GM19351 (cell line): ENCODE measurements at regions not wholly inside any gene's neighbourhood (a gene's known extent, or its start where the extent isn't known, plus 50 kb on each side); places are given as distances from the start of the nearest gene placed in this dataset.
"Not testable (repeated sequence)": the region's sequence is repeated elsewhere in the genome, so short reads cannot be mapped to it uniquely, and the experiment has no call there.

ENCODE experiments used
- ATAC-seq: cut with Tn5 transposase; IDR thresholded peaks from one replicate; pipeline ENCODE4 v1.9.1; 2021; ENCODE audit warnings: mild to moderate bottlenecking, moderate library complexity; ENCODE audit not compliant: unreplicated experiment

DNA sequence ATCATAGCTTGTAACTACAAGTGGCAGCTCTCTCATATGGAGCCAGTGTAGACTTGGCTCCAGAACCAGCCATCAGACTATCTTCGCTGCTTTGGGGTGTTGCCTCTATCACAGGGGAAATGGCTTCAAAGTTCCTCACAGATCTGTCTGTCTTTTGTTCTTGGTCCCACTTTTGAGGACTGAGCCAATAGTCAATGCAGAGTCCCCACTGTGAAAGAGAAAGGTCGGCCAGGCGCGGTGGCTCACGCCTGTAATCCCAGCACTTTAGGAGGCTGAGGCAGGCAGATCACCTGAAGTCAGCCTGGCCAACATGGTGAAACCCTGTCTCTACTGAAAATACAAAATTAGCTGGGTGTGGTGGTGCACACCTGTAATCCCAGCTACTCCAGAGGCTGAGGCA lies 86.9 kb upstream of the FZD7 start:
- not testable (repeated sequence) for ATAC-seq

DNA sequence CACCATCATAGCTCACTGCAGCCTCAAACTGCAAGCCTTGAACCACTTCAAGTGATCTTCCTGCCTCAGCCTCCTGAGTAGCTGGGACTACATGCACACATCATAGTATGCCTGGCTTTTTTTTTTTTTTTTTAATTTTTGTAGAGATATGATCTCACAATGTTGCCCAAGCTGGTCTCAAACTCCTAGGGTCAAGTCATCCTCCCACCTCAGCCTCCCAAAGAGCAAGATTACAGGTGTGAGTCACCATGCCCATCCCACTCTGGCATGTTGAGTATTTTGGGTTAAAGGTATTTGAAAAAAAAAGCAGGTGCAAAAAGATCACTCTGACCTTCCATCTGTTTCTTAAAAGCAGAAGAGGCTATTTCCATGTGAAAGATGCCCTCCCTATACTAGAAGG lies 86.4 kb upstream of the FZD7 start:
- ATAC-seq: no peak

GRCh38 chr2:201949181-201949926 lies 84.3 kb upstream of the FZD7 start:
- ATAC-seq: no peak

DNA sequence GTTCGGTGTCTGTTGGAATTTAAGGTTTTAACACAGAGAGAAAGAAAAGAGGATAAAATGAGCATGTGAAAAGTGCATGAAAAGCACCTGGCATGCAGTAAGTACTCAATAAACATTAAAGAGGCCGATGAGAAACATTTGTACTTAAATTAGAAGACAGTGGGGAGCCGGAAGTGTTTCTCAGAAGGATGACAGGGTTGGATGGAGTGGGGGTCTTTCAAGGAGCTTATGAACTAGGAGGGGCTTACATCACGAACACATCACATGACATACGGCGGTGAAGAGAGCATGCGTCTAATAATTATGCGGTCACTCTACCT lies 83.8 kb upstream of the FZD7 start:
- ATAC-seq: no peak

DNA sequence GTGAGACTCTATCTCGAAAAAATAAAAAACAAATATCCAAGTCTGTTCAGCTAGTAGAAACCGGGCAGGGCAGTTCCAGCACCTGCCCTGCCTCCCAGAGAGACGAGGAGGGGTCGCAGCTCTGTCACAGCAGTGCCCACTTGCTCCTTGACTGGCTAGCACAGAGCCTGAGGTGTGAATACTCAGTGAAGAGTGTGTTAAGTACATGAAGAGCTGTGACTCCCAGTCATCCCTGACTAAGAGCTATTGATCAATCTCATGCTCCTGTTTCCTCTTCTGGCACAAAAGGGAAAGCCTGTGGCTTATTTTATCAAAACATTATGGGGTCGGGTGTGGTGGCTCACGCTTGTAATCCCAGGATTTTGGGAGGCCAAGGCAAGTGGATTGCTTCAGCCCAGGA lies 83.0 kb upstream of the FZD7 start:
- ATAC-seq: no peak

DNA sequence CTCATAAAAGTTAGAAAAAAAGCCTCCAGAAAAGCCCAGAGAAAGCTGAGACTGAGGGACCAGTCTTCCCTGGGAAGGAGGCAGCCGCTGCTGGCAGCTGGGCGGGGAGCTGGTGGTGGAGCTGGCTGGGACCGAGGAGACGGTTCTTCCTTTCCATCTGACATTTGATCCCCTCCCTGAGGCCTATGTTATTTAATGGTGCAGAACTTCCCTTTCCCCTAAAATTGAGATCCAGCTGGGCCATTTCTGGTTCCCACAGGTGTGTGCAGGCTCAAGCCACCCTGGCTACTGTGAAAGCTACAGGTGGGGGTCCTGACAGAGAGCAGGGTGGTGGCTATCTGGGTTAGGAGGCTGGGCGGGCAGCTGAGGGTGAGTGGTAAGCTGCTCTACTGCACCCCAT lies 81.5 kb upstream of the FZD7 start:
- ATAC-seq: no peak

DNA sequence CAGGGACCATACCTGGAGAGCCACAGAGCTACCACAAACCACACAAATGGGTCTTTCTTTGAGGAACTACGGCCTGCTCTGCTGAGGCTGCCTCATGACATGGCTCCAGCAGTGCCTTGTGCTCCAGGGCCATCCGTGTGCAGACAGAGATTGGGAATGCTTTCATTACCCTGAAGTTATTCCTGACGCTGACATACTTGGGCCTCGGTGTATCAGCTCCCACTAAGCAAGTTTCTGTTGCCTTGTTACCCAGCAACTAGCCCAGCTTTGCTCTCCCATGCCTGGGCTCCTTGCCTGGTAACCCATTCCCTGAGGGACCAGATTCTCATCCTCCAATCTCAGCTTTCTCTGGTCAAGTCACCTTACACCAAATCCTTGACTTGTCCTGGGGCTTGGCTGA lies 80.3 kb upstream of the FZD7 start:
- no peak for ATAC-seq

GRCh38 chr2:201953880-201954279 lies 79.8 kb upstream of the FZD7 start:
- no peak for ATAC-seq

- ATAC-seq: no peak
Observed at GRCh38 chr2:201955231-201955630, 78.4 kb upstream of the FZD7 start.

GRCh38 chr2:201955702-201956141 lies 77.9 kb upstream of the FZD7 start:
- no peak for ATAC-seq

DNA sequence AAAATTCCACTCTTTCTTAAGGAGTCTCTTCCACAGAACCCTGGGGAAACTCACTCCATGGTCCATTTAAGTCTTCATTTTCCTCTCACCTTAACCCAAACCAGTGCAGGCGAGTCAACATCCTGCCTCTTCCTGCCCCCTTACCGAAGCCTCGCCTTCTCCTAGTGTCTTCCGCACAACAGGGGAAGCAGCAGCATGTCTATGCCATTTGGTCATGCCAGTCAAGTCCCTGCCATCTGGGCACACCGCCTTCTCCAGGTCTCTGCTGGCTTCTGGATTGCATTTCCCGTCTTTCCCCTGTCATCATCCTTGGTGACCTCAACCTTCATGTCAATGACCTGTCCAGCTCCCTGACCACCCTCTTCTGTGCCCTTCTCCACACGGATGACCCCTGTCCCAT lies 77.3 kb upstream of the FZD7 start:
- no peak for ATAC-seq

- no peak for ATAC-seq
Observed at GRCh38 chr2:201957091-201957490, 76.6 kb upstream of the FZD7 start.

GRCh38 chr2:201959198-201959597 lies 74.5 kb upstream of the FZD7 start:
- no peak for ATAC-seq

GRCh38 chr2:201959626-201960025 lies 74.0 kb upstream of the FZD7 start:
- ATAC-seq: no peak

- no peak for ATAC-seq
Observed at GRCh38 chr2:201960305-201960704, 73.3 kb upstream of the FZD7 start.

GRCh38 chr2:201961401-201961800 lies 72.3 kb upstream of the FZD7 start:
- ATAC-seq: no peak

GRCh38 chr2:201962774-201963562 lies 70.7 kb upstream of the FZD7 start:
- no peak for ATAC-seq

- ATAC-seq: no peak
Observed at GRCh38 chr2:201964011-201964410, 69.6 kb upstream of the FZD7 start.

DNA sequence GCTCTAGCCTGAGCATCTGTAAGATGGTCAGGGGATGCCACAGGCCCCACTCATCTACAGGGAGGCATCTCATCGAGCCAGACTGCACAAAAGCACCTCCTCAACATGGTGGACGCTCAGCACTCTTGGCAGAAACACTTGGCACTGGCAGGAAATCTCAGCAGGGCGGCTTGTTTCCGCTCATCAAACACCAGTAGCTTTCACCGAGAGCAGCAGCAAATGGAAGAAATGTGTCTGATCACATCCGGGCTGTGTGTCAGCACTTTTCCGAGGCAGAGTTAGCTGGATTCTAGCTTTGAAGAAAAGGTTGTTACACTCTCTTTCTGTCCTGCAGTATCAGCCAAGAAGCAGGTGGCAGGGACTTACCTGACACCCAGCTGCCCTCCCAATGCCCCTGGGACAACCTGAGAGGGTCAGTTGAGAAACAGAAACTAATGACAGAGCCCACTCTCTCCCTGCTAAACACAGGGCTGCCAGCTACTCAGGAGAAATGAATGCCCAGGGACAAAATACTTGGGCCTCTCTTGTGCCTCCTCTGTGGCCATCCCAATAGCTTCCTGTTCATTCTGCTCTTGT lies 68.9 kb upstream of the FZD7 start:
- no peak for ATAC-seq

GRCh38 chr2:201965550-201965949 lies 68.1 kb upstream of the FZD7 start:
- no peak for ATAC-seq

DNA sequence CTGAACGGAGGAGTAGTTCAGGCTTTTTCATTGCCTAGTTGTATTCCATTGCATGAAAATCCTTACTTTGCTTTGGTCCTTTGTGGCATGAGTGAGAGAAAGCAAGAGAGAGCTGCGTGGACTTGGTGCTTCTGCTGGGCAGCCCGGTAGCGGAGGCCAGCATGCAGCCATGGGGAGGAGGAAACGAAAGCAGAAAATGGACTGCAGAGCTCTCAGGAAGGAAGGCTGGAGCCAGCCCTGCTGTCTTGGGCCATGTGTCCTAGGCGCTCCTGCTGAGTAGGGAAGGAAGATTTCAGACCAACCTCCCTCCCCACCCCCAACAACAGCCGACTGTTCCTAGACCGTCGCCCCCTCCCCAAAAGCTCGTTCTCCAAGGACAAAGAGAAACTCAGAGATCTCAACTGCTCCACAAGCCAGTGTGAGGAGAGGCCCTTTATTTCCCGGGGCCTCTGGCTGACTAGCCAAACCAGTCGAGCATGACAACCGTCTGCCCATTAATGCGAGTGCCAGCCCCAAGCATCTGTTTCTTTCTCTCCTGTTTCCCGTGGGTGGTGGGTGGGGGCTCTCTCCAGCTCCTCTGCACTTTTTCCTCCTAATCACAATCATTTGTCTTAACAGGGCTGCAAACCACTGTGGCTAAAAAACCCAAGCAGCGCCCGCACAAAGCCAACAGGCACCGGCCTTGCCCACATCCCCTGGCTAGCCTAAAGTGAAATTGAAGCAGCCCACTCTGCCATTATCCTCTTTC lies 66.8 kb upstream of the FZD7 start:
- ATAC-seq: no peak

- no peak for ATAC-seq
Observed at GRCh38 chr2:201968050-201968449, 65.6 kb upstream of the FZD7 start.
